CD4-positive, alpha-beta T cell treated with Interleukin-4 for 4 hours (primary cell): ENCODE measurements at regions not wholly inside any gene's neighbourhood (a gene's known extent, or its start where the extent isn't known, plus 50 kb on each side); places are given as distances from the start of the nearest gene placed in this dataset.

Experiments
- DNase-seq: peaks from one replicate; pipeline ENCODE4 v3.0.0-alpha.2; 2020

DNA sequence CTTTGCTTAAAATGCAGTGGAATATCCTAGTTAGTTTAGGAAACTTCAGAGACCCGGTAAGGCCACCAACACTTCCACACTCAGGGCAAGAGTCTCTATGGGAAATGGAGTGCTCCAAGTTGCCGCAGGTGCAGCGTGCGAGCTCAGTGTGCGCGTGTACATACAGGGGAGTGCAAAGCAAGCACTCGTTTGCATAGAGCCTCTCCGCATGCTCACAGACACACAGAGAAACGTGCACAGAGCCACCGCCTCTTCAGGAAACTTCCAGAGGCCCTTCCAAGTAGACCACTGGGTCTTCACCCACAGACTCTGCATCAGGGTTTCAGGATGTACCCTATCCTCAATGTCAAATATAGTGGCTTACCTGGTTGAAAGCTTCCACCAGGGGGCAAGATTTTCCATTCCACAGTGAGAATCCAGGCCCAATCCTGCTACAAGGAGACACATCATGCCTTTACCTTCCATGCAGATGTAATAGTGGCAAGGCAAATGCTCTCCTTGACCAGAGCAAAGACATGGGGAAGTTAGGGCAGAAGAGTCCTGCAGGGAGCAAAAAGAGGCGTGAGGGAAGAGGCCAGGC lies 513.0 kb upstream of the MYT1L start:
- no peak for DNase-seq

DNA sequence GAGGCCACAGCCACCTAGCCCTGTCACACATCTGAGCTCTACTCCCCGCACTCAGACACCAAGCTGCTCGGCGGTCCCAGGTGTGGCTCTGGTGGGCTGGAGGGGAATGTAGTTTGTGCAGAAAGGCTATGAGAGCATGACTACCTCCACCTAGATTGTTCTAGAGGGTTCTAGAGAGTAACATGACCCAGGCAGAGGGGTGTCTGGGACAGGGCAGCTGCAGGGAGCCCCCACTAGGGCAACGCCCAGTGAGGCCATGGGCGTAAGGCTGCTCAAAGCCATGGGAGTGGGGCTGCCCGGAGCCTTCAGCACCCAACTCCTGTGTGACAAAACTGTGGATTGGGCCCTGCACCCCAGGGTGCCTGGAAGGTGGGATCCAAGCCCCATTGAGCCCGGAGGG lies 511.4 kb upstream of the MYT1L start:
- DNase-seq, result no peak

DNA sequence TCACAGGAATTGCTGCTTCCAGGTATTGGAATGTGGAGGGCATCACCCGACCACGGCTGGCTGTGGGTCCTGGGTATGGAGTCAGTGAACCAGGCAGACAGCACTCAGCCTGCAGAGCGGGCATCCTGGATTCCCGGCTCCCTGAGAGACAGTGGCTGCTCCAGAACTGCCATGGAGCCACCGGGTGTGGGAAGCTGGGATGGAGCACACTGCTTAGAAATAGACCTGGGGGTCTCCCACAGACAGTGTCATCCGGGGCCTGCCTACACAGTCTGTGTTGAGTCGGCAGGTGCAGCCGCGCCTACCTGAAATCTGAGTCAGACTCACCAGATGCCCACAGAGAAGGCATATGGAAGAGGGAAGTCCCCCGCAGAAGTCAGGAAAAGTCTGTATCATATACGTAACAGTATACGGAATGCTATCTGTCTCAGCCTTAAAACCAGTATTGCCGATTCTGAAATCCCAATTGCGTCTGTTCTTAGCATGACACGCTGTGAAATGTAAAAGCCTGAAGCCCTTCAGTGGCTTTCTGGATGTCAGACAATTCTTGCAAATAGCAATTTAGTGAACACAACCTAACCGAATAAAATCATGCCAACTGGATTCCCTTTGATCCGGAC lies 509.7 kb upstream of the MYT1L start:
- DNase-seq, result no peak

DNA sequence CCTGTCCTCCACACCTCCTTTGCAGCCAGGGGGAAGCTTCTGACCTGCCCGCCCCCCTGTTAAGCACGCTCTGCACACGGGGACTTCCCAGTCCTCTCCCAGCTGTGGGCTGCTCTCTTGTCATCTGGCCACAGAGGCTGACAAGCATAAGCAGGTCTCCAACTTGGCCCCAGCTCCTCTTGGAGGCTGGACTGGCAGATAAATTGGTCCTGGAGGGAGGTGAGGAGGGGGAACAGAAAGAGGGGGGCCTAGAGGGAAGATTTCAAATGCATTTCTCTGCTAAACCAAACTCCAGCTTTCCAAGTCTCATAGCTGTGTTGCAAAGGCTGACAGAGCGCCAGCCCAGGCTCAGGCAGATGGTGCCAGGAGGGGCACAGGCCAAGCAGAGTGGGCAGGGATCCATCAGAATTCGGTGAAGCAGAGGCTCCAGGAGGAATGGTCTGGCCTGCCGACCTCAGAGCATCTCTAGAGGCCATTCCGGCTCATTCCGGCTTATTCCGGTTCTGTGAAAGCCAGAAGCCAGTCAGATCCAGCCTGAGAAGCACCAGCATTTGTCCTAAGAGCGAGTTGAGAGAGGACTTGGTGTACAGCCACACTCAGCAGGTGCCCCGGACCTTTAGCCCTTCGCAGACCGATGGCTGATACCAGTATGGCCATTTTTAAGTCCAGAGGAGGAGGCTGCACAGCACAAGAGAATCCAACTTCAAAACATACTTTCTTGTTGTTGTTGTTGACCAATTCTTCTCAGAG lies 508.9 kb upstream of the MYT1L start:
- no peak for DNase-seq

DNA sequence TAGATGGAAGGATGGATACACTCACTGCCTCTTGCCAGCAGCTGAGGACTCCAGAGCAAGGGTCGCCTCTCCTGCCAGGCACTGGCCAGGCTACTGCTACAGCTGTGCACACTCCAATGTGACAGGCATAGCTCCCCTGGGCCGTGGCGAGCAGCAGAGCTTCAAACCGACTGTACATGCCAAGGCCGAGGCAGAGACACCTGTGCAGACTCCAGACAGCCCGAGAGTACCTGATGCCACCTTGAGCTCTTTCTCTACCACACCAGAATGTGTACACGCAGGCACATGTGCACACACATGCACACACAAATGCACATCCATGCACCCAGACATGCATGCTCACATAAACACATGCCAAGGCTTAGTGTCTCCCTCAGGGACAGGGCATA lies 508.3 kb upstream of the MYT1L start:
- no peak for DNase-seq

DNA sequence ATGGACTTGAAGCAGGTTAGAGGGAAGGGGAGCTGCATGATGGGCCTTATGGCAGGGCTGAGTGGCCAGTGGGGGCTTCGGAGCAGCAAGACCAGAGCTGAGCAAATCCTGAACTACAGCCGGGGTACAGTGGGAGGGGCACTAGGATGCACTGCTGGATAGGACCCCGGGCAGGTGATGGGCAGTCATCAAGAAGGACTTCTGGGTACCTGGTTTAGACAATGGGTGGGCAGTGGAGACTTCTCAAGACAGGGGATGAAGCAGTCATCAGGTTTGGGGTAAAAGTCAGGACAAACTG lies 507.4 kb upstream of the MYT1L start:
- no peak for DNase-seq

DNA sequence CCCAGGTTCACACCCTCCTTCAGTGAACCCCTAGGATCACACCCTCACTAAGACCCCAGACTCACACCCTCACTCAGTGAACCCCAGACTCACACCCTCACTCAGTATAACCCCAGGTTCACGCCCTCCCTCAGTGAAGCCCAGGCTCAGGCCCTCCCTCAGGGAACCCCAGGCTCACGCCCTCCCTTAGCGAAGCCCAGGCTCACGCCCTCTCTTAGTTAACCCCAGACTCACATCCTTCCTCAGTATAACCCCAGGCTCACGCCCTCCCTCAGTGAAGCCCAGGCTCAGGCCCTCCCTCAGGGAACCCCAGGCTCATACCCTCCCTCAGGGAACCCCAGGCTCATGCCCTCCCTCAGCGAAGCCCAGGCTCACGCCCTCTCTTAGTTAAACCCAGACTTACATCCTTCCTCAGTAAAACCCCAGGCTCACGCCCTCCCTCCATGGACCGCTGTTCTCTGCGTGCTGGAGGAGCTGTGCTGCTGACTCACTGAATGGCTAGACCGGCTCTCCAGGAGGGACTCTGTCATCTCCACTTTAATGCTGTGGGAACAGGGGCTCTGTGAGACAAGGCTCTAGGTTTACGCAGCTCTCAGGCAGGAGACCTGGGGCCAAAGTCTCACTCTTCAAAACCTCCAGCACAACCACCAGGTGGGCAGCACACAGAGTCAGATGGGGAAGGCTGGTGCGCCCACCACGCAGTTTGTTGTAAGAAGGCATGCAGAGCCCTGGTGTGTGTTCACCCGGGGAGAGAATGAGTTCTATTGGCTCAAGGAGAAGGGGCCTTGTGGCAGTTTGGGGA lies 506.9 kb upstream of the MYT1L start:
- no peak for DNase-seq

DNA sequence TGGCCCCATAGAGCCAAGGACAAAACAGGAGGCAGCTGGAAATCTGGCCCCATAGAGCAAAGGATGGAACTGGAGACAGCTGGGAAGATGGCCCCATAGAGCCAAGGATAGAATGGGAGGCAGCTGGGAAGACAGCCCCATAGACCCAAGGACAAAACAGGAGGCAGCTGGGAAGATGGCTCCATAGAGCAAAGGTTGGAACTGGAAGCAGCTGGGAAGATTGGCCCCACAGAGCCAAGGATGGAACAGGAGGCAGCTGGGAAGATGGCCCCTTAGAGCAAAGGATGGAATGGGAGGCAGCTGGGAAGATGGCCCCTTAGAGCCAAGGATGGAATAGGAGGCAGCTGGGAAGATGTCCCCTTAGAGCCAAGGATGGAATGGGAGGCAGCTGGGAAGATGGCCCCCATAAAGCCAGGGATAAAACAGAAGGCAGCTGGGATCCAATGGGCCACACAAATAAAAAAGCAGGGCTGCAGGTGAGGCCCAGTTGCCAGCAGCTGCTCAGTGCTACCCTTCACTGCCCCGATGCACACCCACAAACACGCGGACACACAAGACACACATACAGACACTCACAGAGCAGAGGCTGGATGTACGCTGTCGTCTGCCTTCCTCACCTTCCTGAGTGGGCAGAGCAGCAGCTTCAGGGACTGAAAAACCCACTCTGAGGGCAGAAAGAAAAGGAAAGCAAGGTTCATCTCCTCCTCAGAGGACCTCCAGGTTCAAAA lies 505.4 kb upstream of the MYT1L start:
- no peak for DNase-seq

DNA sequence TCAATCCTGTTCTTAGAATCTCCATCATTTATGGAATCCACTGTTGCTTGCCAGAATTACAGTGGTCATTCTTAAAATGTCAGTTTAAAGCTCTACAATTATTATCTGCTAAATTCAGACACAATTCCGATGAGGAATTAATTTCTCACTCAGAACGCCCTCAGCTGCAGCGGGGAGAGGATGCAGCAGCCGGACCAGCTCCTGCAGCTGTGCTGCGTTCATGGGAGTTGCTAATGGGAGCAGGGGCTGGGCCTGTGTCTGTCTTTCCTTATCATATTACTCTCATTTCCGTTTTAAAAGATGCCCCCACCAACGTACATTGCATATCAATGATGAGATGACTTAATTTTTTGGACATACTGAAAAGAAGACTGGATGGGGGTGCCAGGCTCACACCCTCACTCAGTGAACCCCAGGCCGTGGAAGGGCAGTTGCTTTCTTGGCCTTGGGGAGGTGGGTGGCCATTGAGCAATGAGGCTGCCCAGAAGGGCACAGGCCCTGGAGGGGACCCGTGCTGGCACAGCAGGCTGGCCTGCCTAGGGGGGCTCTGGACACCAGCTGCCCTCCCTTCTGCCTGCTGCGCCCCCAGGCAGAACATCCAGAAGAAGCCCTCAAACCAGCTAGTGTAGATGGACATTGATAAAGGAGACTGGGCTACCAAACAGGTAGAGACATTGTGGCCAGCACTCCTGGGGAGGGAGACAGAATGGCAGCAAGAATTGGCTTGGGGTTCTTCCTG lies 503.6 kb upstream of the MYT1L start:
- no peak for DNase-seq

DNA sequence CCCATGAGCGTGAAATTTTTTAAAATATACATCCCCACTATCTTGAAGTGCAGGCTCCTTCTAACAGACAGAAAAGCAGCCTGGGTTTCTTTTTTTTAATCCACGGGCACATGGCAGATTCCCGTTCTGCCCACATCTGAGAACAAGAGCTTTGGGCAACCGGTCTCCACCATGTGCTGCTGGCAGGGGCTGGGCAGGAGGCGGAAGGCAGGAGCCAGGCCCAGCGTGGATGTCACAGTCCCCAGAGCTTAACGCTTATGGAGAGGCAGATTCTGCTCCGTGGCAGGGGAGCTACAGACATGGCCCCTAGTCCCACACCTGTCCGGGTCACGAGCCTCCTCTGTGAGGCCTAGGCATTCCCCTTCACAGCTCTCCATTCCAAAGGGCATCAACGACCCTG lies 503.0 kb upstream of the MYT1L start:
- DNase-seq, result no peak

DNA sequence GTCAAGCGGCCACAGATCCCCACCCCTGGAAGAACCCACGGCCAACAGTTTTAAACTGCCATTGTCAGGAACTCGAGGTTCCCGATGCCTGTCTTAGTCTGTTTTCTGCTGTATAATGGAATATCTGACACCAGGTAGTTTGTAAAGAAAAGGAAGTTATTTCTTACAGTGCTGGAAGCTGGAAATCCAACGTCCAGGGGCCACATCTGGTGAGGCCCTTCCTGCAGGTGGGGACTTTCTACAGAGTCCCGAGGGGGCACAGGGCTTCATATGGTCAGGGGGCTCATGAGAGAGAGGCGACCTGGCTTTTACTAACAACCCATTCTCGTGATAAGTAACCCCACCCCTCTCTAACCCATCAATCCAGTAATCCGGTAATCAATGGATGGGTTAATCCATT lies 501.6 kb upstream of the MYT1L start:
- DNase-seq, result no peak

DNA sequence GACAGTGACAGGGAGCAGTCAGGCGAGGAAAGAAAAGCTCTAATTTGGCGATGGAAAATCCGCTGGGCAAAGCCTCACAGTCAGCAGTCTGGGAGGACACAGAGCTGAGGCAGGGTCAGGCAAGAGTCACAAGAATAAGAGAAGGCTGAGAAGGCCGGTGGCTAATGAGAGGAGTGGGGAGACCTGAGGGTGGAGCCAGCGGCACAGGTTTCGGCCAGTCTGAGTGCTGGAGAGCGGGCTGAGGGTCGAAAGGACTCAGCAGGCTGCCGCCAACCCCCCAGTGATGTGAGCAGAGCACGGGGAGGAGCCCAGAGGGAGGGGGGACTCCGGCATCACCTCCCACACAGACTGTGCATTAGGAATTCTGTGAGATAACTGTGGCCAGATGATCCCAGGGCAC lies 500.6 kb upstream of the MYT1L start:
- DNase-seq, result no peak

DNA sequence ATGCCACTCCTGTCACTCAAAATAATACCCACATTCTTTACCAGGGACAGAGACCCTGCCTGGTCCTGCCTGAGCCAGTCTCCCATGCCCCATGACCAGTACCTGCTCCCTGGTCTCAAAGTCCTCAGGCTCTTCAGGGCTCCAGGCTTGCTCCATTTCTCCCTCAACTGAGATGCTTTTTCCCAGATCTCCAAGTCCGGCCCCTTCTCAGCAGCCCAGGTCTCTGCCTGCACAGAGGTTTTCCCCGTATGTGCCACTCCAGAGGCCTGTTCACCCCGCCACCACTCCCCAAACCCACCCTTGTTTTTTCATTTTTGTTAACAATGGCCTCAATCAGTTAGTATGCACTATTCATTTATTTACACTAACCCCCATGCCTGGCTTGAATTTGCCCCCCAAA lies 499.5 kb upstream of the MYT1L start:
- no peak for DNase-seq

DNA sequence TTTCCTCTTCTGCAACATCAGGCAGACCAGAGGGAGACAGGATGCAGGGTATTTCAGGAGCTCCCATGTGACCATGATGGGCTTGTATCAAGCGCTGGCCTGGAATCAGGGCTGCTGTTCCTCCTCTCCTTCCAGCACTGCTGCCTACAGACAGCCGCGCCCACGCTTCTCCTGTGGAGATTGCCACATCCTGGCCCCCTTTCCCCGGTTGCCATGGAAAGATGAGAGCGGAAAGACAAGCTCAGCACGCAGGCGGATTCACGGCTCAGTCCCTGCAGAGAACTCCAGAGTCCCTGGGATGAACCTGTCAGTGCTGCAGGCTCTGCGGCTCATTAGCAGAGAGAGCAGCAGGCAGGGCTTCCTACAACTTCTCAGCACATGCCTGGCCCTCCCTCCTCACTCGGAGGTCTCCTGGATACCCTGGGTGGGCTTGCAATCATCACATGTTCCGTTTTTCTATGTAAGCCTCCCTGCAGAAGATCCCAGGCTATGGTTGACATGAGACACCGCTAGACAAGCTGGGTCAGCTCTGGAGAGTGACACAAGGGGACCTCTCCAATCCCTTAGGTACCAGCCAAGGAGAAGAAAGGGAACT lies 497.8 kb upstream of the MYT1L start:
- DNase-seq, result no peak

DNA sequence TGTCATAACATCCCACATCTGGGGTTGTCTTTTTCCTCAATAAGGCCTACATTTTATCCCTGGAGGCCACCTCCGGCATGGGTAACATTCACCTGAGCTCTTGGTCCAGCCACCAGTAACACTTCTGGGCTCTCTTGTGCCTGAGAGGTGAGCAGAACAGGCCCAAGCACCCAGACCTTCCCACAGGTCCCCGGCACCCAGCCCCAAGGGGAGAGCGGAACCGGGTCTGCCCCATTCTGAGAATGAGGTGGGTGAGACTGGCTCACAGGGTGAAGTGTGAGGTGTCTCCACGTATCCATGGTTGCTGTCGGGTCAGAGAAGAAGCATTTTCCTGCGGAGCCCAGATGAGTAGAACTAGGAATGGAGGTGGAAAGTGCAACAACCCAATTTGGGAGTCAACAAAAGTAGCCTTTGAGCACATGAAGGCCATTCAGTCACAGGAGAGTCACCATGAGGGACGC lies 496.7 kb upstream of the MYT1L start:
- no peak for DNase-seq

DNA sequence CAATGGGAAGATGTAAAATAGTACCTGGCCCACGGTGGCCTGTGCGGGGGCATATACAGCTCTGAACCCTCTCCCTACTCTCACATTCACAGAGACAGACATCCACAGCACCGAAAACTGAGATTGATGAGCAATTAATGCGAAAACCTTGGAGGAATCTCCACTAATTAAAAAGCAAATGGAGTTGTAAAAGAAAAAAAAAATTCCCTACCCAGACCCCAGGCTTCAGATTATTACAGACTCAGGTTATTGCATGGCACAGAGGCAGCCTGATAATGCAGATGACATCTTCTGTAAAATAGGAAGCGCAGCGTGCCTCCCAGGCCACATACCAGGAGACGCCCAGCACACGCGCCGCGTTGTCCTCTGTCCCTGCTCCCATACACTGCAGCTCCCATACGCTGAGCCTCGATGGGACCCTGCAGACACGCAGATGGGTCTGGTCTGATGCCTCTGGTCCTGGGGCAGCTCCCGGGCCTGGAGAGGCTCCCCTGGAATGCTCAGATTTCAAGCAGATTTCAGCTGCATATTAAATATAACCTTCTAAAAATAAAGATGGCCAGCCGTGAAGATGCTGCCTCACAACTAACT lies 496.1 kb upstream of the MYT1L start:
- no peak for DNase-seq

DNA sequence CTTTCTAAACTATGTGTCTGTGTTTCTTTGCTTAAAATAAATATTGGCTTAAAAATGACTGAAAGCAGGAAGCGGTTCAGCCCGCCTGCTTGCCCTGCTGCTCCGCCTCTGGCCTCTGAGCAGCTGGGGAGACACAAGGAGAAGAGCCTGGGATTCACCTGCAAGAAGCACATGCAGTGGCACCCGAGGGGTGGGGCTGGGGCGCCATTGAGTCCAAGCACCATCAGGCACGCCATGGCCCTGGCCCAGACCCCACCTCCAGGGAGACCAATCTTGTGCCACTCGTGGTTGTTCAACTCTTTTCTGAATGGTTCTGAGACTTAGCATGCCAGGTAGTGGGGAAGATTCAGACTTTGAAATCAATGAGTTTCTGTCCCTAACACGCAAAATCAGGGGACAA lies 495.5 kb upstream of the MYT1L start:
- DNase-seq, result no peak

DNA sequence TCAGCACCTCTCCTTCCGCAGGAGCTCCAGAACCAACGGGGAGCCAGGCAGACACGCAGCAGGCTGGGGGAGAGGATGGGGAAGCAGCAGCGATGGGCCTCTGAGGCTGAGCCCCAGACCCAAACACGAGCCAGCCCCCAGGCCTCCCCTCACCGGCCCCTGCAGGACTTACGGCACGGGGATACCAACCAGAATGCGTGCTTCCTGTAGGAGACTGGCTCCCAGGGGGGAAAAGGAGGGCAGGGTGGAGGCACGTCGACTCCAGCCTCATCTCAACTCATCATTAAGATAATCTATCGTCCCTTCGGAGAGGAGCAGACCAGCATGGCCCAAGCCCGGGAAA lies 495.1 kb upstream of the MYT1L start:
- no peak for DNase-seq

DNA sequence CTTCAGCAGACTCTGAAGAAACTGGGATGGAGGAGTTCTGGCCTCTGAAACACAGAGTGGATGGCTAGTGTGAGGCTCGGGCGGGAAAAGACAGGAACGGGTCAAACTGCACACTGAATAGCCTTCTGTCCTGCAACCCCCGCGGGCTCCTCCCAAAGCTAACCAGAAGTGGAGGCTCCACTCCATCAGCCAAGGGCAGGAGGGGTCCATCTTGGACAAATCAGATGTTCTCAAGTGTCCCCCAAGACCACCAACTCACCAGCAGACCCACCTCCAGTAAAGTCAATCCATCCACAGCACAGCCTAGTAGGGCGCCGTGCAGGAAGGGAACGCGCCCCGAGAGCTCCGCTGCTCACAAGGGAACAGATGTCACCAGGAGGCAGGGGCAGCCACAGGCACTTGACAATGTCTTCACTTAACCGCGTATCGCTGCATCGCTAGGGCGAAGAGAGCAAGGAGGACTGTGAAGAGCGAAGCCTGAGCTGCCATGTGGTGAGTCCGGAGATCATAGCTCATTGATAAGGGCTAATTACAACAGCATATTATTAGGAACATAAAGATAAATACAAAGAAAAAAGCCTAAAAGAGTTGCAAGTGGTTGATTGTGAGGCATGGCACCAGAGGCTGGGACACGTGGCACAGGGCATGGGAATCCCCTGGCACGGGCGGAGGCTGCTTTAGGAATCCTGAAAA lies 494.6 kb upstream of the MYT1L start:
- DNase-seq, result no peak

DNA sequence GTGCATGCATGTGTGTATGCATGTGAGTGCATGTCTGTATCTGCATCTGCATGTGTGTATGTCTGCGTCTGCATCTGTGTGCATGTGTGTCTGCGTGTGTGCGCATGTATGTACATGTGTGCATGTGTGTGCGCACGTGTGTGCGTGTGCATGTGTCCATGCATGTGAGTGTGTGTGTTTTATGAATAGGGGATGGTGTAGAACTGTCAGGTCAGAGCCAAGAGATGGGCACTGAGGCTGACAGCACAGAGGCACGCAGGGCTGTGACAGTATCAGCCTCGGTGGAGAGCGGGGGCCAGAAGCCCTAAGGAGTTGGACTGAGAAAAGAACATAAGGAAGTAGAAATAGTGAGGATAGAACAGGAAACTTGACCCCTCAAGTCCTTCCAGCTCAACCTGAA lies 494.0 kb upstream of the MYT1L start:
- DNase-seq, result no peak

DNA sequence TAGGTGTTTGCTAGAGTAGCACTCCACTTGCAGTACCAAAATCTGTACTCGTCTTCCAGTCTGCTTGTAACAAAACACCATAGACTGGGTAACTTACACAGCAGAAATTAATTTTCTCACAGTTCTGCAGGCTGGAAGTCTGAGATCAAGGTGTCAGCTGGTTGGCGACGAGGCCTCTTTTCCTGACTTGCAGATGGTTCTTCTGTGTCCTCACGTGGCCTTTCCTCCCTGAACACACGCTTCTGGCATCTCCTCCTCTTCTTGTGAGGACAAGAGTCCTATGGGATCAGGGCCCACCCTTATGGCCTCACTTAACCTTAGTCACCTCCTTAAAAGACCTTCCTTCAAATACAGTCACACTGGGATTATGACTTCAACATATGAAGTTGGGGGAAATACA lies 493.5 kb upstream of the MYT1L start:
- no peak for DNase-seq
